Neural crest cell (in vitro differentiated cells): ENCODE measurements at regions not wholly inside any gene's neighbourhood (a gene's known extent, or its start where the extent isn't known, plus 50 kb on each side); places are given as distances from the start of the nearest gene placed in this dataset.

Experiments
- DNase-seq: peaks from one replicate; pipeline ENCODE4 v3.0.0; 2021; ENCODE audit warnings: low read depth, mixed read lengths, low spot score
- H3K27ac Mint-ChIP-seq: one replicate; pipeline ENCODE4 v1.8.0; 2021; ENCODE audit warnings: mild to moderate bottlenecking, mixed read lengths; ENCODE audit not compliant: unreplicated experiment
- H3K27me3 Mint-ChIP-seq: 2 replicates; pipeline ENCODE4 v1.8.0; 2021; ENCODE audit warnings: low read depth, mild to moderate bottlenecking, mixed read lengths
- H3K36me3 Mint-ChIP-seq: 2 replicates; pipeline ENCODE4 v1.8.0; 2021; ENCODE audit warnings: low read depth, mild to moderate bottlenecking, mixed read lengths
- H3K4me1 Mint-ChIP-seq: 2 replicates; pipeline ENCODE4 v1.8.0; 2021; ENCODE audit warnings: mixed read lengths
- H3K4me3 Mint-ChIP-seq: one replicate; pipeline ENCODE4 v1.8.0; 2021; ENCODE audit warnings: mild to moderate bottlenecking, mixed read lengths
- H3K9me3 Mint-ChIP-seq: 2 replicates; pipeline ENCODE4 v1.8.0; 2021; ENCODE audit warnings: mixed read lengths
- CTCF ChIP-seq: fragments of 200-600 bp; sonication (generic); conservative IDR thresholded peaks from 2 replicates; pipeline ENCODE4 v1.5.0; 2021; ENCODE audit warnings: antibody characterized with exemption, mild to moderate bottlenecking

GRCh38 chr18:40582105-40582504, 1372.9 kb upstream of the PIK3C3 start:
- DNase-seq, result no peak
- H3K4me3 Mint-ChIP-seq, result no peak overlapping the region
- no peaks in the 10 kb centered on the region for H3K27me3 Mint-ChIP-seq
- TF ChIP-seq CTCF, result peak; percentile 42
- H3K36me3 Mint-ChIP-seq, result peaks cover 2% of the 10 kb centered on the region
- H3K9me3 Mint-ChIP-seq, result peaks cover under 1% of the 10 kb centered on the region
- H3K27ac Mint-ChIP-seq, result no peak overlapping the region
- peaks cover 10% of the 10 kb centered on the region for H3K4me1 Mint-ChIP-seq

GRCh38 chr18:40577981-40578365, 1377.1 kb upstream of the PIK3C3 start:
- H3K27ac Mint-ChIP-seq, result no peak overlapping the region
- DNase-seq, result no peak
- TF ChIP-seq CTCF, result no peak
- H3K4me1 Mint-ChIP-seq, result peaks cover 10% of the 10 kb centered on the region
- H3K36me3 Mint-ChIP-seq, result no peaks in the 10 kb centered on the region
- no peaks in the 10 kb centered on the region for H3K27me3 Mint-ChIP-seq
- no peaks in the 10 kb centered on the region for H3K9me3 Mint-ChIP-seq
- no peak overlapping the region for H3K4me3 Mint-ChIP-seq

- no peak overlapping the region for H3K4me3 Mint-ChIP-seq
- no peak overlapping the region for H3K27ac Mint-ChIP-seq
- no peak for DNase-seq
- no peak for TF ChIP-seq CTCF
- no peaks in the 10 kb centered on the region for H3K36me3 Mint-ChIP-seq
- H3K4me1 Mint-ChIP-seq, result peaks cover 10% of the 10 kb centered on the region
- no peaks in the 10 kb centered on the region for H3K27me3 Mint-ChIP-seq
- no peaks in the 10 kb centered on the region for H3K9me3 Mint-ChIP-seq
These were observed 1377.6 kb upstream of the PIK3C3 start for GRCh38 chr18:40577239-40577980.

- H3K36me3 Mint-ChIP-seq, result no peaks in the 10 kb centered on the region
- H3K4me1 Mint-ChIP-seq, result peaks cover 10% of the 10 kb centered on the region
- TF ChIP-seq CTCF, result no peak
- DNase-seq, result no peak
- H3K9me3 Mint-ChIP-seq, result no peaks in the 10 kb centered on the region
- H3K4me3 Mint-ChIP-seq, result no peak overlapping the region
- no peak overlapping the region for H3K27ac Mint-ChIP-seq
- H3K27me3 Mint-ChIP-seq, result no peaks in the 10 kb centered on the region
These were observed 1378.4 kb upstream of the PIK3C3 start for GRCh38 chr18:40576507-40577115.

- Mint-ChIP-seq H3K4me3 (no peak overlapping the region), H3K4me1 (peaks cover 10% of the 10 kb centered on the region), H3K36me3 (no peaks in the 10 kb centered on the region), H3K27me3 (no peaks in the 10 kb centered on the region), H3K9me3 (no peaks in the 10 kb centered on the region), H3K27ac (no peak overlapping the region)
- TF ChIP-seq CTCF, result no peak
- DNase-seq, result no peak
These were observed 1384.4 kb upstream of the PIK3C3 start for GRCh38 chr18:40570615-40571014.
